Dermis blood vessel endothelial cell (primary cell): ENCODE measurements at regions not wholly inside any gene's neighbourhood (a gene's known extent, or its start where the extent isn't known, plus 50 kb on each side); places are given as distances from the start of the nearest gene placed in this dataset.
"Not testable (repeated sequence)": the region's sequence is repeated elsewhere in the genome, so short reads cannot be mapped to it uniquely, and the experiment has no call there.

ENCODE experiments used
- DNase-seq: peaks from one replicate; pipeline ENCODE4 v3.0.0; 2010

DNA sequence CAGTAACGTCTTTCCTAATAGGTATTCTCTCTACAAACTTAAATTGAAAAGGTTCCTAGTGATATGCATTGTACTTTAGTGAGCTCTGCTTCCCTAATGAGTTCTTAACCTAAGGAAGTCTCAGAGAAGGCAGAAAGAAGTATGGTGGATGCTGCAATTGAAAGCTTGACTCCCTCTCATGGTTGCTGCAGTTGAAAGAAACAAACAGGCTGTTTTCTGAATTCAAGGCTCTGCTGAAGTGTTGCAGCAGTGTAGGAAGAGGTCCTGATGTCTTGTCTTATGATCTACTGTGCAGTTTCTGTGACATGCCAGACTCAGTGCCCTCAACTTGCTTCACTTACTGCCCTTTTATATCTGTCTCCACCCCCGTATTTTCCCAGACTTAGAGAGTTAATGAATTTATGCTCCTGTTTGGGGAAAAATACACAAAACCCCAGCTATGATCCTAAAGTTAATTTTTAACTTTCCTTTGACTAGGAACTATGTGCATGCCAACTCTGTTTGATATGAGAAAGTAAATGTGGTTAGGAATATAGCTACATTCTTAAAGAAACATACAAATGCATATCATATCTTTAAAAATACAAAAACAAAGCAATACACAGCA lies 655.3 kb upstream of the FAM98A start:
- DNase-seq = no peak

GRCh38 chr2:34252111-34252510 lies 653.0 kb upstream of the FAM98A start:
- DNase-seq = no peak

- DNase-seq = no peak
Measured at GRCh38 chr2:34251578-34251977, 652.5 kb upstream of the FAM98A start.

DNA sequence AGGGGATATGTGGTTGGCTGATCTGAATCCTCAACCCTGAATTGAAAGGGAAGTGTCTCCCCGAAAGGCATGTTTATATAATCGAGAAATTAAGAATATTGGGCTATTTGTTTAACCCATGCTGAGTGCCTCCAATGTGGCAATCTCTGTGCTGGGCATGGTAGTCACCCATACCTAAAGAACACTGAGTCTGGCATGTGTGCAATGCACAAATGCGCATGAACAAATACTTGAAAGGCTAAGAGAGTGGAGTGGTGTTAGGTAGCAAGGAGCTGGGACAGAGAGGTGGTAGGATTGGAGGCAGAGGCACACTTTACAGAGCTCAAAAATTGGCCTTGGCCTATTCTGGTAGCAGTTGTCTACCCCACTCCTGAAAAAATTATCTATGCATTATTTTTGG lies 645.1 kb upstream of the FAM98A start:
- DNase-seq = no peak

DNA sequence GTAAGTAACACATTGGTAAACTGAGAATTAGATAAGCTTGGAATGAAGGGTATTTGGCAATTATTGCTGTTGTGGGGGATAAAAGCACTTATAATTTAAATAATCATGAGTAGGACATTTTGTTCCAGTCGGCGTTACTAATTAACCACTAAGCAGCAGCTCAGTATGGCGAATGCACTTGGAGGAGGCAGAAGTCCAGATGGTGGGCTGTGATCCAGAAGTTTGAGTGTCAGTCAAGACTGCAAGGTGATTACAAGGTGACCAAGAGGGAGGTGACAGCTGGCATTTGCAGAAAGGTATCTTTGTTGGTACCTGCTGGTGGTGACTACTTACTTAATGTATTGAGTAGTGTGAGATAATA lies 643.6 kb upstream of the FAM98A start:
- DNase-seq = no peak

DNA sequence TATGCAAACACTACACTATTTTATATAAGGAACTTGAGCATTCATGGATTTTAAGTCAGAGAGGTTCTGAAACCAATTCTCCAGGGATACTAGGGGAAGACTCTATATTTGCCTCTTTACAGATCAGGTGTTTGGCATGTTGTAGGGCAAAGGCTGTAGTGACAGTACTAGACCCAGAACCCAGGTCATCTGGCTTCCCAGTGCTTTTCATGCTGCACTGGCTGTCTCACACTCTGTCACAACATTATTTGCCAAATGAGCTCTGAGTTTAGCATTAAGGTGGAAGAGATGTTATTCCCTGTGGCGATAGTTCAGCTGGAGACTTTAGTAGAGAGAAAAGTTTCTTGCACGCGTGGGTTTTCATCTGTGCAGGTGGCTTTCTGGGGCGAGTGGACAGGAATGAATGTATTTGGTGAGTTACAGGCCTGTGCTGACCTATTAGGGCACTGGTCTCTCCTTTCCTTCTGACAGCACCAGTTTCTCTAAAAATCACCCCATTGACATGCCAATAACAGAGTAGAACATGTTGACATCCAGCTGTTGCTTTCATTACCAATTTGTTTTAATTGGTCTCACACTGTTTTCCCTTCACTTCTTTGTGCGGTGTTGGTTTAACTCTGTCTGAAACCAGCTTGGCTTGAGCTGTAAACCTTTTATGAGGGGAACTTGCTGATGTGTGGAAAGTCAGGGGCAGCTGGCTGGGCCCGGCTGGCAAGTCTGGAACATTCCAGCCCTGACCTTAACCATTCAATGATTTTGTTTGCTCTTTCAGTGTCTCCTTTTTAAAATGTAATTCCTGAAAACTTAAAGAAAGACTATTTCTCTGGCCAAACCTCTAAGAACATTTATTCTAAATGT lies 643.0 kb upstream of the FAM98A start:
- no peak for DNase-seq

- no peak for DNase-seq
Measured at GRCh38 chr2:34239511-34239910, 640.4 kb upstream of the FAM98A start.

DNA sequence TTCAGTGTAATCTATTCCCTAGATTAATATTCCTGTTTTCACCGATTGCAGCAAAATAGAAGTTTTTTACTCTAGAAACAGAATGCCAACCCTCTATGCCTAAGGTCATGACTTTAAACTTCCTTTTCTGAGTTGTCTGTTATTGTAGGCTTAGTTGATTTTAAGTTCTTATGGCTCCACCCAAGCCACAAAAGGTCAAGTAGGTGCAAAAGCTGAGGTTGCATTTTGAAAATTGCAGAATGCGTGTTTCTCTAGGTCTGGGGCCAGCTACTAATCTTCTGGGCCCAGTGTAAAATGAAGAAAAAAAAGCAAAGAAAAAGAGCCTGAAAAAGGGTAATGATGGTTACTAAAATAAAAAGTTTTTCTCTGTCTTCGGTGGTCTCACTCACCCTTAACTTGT lies 635.7 kb upstream of the FAM98A start:
- DNase-seq = no peak

DNA sequence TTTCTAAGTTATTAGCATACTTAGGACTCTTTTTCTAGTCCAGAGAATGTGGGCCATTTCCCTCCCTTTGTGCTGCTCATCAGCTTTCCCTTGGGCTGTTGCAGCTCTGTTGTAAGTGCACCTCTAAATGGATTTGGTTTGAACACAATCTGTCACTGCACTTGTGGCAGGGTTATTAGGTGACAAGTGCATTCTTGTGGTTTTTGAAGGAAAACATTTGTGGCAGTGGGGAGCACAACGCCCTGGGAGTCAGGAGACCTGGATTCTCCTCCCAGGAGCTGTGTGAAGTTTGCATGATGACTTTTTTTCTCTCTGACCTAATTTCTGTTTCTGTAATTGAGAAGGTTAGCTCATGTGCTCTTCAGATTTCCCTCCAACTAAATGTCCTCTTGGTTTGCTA lies 630.9 kb upstream of the FAM98A start:
- no peak for DNase-seq

- no peak for DNase-seq
Measured at GRCh38 chr2:34215174-34215573, 616.1 kb upstream of the FAM98A start.

GRCh38 chr2:34210382-34210781 lies 611.3 kb upstream of the FAM98A start:
- DNase-seq = not testable (repeated sequence)

GRCh38 chr2:34204560-34204959 lies 605.5 kb upstream of the FAM98A start:
- DNase-seq = no peak

DNA sequence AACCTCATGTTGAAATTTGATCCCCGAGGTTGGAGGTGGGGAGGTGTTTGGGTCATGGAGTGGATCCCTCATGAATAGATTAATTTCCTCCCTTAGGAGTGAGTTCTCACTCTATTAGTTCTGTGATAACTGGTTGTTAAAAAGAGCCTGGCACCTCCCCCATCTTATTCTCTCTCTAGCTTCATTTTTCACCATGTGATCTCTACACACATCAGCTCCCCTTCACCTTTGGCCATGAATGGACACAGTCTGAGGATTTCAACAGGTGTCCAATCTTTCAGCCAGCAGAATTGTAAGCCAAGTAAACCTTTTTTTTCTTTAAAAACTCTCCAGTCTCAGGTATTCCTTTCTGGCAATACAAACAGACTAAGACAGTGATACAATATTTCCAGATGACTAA lies 602.0 kb upstream of the FAM98A start:
- DNase-seq = no peak

DNA sequence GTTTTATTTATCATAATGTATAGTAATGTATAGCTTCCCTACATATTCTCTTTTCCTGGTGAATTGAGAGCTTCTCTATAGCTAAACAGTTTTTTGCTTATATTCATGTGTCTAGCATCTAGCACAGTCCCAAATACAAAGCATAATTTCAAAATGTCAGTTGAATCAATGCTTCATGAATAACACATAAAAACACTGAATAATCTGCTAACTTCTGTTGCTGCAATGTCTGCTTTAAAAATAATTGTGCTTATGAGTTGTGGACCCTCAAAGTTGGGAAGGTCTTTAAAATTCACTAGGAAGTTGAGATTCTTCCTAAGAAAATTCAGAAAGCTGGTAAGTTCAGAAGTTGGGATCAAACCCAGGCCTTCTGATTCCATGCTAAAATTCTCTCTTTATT lies 600.9 kb upstream of the FAM98A start:
- no peak for DNase-seq

DNA sequence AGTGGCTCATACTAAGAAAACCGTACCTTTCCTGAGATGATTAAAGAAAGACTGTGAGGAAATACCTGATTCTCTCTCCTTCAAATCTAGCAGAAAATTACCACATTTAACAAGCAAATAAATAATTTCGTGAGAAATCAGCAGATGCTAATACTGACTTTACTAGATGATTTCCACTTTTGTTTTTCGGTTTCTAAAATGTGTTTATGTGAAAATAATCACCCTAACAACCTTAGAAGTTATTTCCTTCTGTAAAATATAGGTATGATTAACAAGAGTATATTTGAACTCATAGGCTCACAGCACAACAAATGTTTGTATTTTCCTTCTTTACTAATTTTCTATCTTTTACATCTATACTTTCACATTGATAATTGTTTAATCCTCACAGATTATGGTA lies 594.1 kb upstream of the FAM98A start:
- DNase-seq = no peak

DNA sequence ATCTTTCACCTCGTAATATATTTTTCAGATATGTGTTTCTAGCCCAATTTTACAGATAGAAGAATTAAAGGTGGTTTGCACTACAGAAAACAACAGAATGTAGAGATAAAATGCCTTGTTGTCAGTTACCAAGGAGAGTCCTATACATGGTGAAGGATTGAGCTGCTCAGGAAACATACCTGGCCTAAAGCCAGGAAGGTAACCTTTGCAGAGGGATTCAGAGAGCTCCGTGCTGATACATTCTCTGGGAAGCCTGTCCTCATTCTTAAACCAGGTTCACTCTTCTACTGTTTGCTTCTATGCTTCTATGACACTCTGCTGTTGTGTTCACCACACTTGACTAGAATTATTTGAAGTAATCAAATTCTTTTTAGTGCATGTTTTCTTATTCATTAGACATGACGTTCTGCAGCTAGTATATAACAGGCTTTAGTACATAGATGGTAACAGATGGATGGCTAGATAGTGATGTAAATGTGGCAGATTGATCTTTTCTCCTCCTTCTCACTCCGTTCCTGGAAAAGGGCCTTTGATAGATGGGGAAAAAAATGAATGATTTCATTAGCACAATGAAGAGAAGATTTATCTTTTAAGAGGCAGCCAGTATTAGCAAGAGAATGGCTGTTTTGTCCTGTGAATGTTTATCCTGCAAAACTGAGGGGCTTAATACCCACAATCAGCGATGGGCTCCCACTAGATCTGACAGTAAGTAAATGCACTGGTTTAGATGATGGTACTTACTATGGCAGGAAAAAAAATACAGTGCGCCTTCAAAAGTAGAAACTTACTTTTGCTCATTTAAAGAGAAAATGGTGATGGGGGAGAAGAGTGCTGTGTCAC lies 589.6 kb upstream of the FAM98A start:
- no peak for DNase-seq

DNA sequence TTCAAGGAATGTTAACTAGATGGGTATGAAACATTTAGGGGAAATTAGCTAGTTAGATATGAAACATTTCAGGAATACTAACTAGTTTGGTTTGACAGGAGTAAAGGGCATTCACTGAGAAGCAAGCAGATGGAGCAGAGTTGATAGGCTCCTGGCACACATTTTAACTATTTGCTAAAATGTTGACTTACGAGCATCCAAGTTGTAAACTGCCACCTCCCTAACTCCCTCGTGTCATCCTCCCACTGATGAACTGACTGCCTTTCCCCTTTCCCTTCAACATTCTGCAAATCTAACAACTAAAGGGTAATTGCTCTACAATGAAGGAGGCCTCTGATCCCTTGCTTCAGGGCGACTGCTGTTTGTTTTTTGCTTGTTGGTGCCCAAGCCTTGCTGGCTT lies 580.4 kb upstream of the FAM98A start:
- no peak for DNase-seq

- no peak for DNase-seq
Measured at GRCh38 chr2:34178482-34178881, 579.4 kb upstream of the FAM98A start.

DNA sequence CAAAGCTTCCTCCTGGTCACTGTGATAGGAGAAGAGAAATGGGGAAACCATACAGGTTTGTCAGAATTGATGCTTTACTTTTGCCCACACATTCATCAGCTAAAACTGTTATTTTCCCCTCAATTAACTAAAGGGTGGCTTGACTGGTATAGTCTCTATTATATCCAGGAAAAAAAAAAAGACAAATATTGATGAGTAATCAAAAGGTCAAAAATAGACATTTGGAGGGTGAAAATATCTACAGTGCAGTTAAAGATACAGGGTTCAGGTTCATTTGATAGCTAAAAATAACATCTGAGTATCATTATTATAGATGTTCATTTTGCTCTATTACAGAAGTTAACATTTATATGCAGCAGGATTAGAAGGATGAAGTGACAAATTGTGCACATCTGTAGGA lies 577.6 kb upstream of the FAM98A start:
- no peak for DNase-seq

DNA sequence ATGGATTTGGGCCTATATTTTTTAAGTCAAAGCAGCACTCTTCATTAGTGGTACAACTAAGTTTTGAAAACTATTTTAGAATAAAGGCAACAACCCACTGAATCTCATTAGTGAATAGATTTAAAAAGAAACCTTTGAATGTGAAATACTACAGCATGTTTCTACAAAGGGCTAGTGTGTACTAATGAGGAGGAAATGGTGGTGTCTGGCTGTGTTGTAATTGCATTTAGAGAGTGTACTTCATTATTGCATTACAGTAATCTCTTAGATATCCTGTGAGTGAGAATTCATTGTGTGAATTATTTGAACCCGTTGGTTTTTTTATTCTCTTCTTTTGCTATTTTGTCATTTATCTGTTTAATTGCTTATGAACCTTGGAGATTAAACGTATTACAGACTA lies 575.4 kb upstream of the FAM98A start:
- DNase-seq = no peak

DNA sequence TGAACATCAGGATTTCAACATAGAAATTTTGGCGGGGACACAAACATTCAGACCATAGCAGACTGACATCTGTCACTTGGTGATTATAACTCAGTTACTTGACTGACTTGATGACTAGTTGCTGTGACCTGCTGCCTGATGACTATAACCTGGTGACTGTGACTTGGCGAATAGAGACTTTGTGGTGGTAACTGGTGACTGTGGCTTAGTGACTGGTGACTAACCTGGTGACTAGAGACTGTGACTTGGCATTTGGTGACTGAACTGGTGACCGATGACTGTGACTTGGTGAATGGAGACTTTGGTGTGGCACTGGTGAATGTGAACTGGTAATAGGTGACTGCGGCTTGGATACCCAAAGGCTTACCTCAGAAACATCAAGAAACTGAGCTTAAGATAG lies 563.1 kb upstream of the FAM98A start:
- no peak for DNase-seq

- DNase-seq = no peak
Measured at GRCh38 chr2:34161549-34161948, 562.5 kb upstream of the FAM98A start.

GRCh38 chr2:34159901-34160300 lies 560.8 kb upstream of the FAM98A start:
- DNase-seq = no peak

DNA sequence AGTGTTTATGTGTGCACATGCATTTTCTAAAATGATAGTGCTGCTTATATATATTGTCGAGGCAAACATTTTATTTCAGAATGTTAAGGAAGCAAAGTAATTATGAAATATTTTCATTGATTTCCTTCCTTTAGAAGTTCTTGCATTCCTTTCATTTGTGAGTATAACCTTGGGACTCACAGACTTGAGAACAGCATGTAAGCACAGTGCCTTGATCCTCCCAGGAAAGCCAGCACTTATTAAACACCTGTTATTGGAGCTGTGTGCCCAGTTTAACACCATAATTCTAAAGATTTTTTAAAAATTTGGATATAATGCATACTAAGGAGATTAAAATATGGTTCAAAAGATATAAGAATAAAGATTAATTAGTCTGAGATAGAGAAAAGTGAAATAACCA lies 554.4 kb upstream of the FAM98A start:
- DNase-seq = no peak
